DND-41 (cell line): ENCODE measurements at regions not wholly inside any gene's neighbourhood (a gene's known extent, or its start where the extent isn't known, plus 50 kb on each side); places are given as distances from the start of the nearest gene placed in this dataset.

Experiments used
- CTCF ChIP-seq: IDR thresholded peaks from 2 replicates; pipeline ENCODE4 v1.5.1; 2012; ENCODE audit warnings: borderline replicate concordance, low read length, moderate library complexity, mild to moderate bottlenecking; ENCODE audit not compliant: poor library complexity, severe bottlenecking; ENCODE audit errors: extremely low read depth
- EZH2 ChIP-seq: IDR thresholded peaks from 3 replicates; pipeline ENCODE4 v1.6.1; 2012; ENCODE audit warnings: borderline replicate concordance, low read depth, mild to moderate bottlenecking, moderate library complexity, low read length, inconsistent platforms; ENCODE audit not compliant: severe bottlenecking

- TF ChIP-seq CTCF (no peak), EZH2 (no peak)
These were observed 347.5 kb upstream of the TNRC6C start for GRCh38 chr17:77610972-77611521.
